ENCODE measurements at regions not wholly inside any gene's neighbourhood (a gene's known extent, or its start where the extent isn't known, plus 50 kb on each side); places are given as distances from the start of the nearest gene placed in this dataset.

DNA sequence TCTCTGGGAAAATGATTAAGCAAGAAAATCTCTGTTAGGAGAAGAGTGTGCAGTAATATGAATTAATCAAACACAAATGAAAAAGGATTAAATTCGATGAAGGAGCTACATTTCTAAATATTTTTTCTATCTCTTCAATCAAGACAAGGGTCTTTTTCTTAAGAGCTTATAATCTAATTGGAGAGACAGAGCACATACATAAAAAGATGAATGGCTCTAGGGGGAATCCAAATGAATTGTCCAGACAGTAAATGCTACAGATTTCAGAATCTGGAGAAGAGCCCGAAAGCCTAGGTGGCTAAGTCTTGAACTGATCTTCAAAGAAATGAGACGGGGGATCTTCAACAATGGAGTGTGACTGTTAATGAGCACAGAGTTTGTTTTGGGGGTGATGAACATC lies 723.6 kb downstream of the UTRN start:
- TF ChIP-seq CTCF (IDR thresholded peaks at IDR 0.05) (no peak), POLR2AphosphoS5 (IDR thresholded peaks at IDR 0.05) (no peak)

Measured in suprapubic skin (tissue), 3 donors.